ENCODE measurements at regions not wholly inside any gene's neighbourhood (a gene's known extent, or its start where the extent isn't known, plus 50 kb on each side); places are given as distances from the start of the nearest gene placed in this dataset.

- no peak overlapping the region for H3K4me3 ChIP-seq (ENCODE audit: low read depth, low read length)
- DNase-seq (ENCODE audit: low read depth): peak; percentile 77
- TF ChIP-seq, protein P1, sequence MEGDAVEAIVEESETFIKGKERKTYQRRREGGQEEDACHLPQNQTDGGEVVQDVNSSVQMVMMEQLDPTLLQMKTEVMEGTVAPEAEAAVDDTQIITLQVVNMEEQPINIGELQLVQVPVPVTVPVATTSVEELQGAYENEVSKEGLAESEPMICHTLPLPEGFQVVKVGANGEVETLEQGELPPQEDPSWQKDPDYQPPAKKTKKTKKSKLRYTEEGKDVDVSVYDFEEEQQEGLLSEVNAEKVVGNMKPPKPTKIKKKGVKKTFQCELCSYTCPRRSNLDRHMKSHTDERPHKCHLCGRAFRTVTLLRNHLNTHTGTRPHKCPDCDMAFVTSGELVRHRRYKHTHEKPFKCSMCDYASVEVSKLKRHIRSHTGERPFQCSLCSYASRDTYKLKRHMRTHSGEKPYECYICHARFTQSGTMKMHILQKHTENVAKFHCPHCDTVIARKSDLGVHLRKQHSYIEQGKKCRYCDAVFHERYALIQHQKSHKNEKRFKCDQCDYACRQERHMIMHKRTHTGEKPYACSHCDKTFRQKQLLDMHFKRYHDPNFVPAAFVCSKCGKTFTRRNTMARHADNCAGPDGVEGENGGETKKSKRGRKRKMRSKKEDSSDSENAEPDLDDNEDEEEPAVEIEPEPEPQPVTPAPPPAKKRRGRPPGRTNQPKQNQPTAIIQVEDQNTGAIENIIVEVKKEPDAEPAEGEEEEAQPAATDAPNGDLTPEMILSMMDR (conservative IDR thresholded peaks at IDR 0.05; ENCODE audit: low read depth, low read length): no peak
Observed at GRCh38 chr16:51085271-51085670, 65.8 kb downstream of the SALL1 start.

- DNase-seq (ENCODE audit: low read depth): peak; percentile 20
- H3K4me3 ChIP-seq (ENCODE audit: low read depth, low read length): no peak overlapping the region
- TF ChIP-seq, protein P1 (conservative IDR thresholded peaks at IDR 0.05; ENCODE audit: low read depth, low read length): peak; percentile 33
Observed at GRCh38 chr16:51084074-51084928, 66.8 kb downstream of the SALL1 start.

- no peak for DNase-seq (ENCODE audit: low read depth)
- H3K4me3 ChIP-seq (ENCODE audit: low read depth, low read length): no peak overlapping the region
- TF ChIP-seq, protein P1 (conservative IDR thresholded peaks at IDR 0.05; ENCODE audit: low read depth, low read length): no peak
Observed at GRCh38 chr16:51072591-51072990, 78.5 kb downstream of the SALL1 start.

- no peak overlapping the region for H3K4me3 ChIP-seq (ENCODE audit: low read depth, low read length)
- no peak for DNase-seq (ENCODE audit: low read depth)
Observed at GRCh38 chr16:51071326-51071725, 79.7 kb downstream of the SALL1 start.

DNA sequence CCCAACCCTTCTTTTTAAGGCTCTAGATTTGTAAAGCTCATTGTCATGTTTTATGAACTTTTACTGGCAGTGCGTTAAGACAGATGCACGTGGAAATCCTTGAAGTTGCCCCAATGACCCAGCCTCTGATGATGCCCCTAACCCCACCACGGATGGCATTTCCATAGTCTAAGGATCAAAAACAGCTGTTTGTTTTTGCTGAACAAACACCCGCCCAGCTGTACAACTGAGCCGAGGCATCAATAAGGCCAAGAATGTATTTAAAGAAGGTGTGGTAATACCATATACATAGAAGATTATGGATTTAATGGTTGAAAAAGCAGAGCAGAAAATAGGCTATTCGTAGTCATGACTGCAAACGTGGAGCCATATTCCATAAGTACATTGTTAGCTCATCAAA is 83.7 kb downstream of the SALL1 start:
- no peak overlapping the region for H3K4me3 ChIP-seq (ENCODE audit: low read depth, low read length)
- DNase-seq (ENCODE audit: low read depth): no peak
- TF ChIP-seq, protein P1 (conservative IDR thresholded peaks at IDR 0.05; ENCODE audit: low read depth, low read length): no peak

More at GRCh38 chr16:51071326-51071725, 79.7 kb downstream of the SALL1 start:
- TF ChIP-seq, protein P1 (conservative IDR thresholded peaks at IDR 0.05; ENCODE audit: low read depth, low read length): no peak

DNA sequence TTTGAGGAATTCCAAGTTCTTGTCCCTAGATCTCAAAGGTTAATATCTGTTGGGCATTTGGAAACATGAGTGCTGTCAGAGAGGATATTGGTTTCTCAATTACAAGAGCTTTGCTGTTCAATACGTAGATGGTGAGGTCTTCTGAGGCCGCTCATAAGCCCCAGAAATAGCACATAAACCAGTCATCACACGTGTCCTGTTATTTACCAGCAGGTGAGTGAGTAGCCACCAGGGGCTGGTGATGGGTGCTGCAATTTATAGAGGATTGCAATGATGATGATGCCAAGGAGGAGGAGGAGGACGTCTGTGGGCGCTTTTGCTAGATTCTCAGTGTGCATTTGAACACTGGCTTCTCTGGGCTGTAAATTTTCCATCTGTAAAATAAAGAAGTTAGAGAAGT is 89.0 kb downstream of the SALL1 start:
- TF ChIP-seq, protein P1 (conservative IDR thresholded peaks at IDR 0.05; ENCODE audit: low read depth, low read length): peak; percentile 24
- H3K4me3 ChIP-seq (ENCODE audit: low read depth, low read length): no peak overlapping the region
- no peak for DNase-seq (ENCODE audit: low read depth)

DNA sequence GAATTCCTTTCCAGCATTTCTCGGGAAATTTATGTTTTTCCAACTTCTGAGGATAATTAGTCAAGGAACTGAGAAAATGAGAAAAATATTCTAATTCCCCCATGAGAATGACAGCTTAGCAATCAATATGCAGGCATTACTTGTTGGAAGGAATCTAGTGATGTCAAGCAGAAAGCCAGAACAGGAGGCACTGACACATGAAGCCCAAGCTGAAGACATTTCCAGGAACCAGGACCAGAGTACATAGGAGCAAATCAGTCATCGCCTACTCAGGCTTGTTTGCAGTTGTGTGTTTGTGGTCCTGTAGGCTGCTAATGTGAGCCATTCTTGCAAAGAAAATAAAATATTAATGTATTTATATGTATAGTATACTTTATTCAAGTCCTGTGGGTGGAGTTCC is 89.7 kb downstream of the SALL1 start:
- TF ChIP-seq, protein P1 (conservative IDR thresholded peaks at IDR 0.05; ENCODE audit: low read depth, low read length): no peak
- DNase-seq (ENCODE audit: low read depth): no peak
- H3K4me3 ChIP-seq (ENCODE audit: low read depth, low read length): no peak overlapping the region

Measured in epithelial cell of proximal tubule (primary cell).